ENCODE measurements at regions not wholly inside any gene's neighbourhood (a gene's known extent, or its start where the extent isn't known, plus 50 kb on each side); places are given as distances from the start of the nearest gene placed in this dataset.
A peak's percentile ranks its signal among the peaks of the same experiment; 100 is the strongest.
"Not testable (repeated sequence)": the region's sequence is repeated elsewhere in the genome, so short reads cannot be mapped to it uniquely, and the experiment has no call there.

DNA sequence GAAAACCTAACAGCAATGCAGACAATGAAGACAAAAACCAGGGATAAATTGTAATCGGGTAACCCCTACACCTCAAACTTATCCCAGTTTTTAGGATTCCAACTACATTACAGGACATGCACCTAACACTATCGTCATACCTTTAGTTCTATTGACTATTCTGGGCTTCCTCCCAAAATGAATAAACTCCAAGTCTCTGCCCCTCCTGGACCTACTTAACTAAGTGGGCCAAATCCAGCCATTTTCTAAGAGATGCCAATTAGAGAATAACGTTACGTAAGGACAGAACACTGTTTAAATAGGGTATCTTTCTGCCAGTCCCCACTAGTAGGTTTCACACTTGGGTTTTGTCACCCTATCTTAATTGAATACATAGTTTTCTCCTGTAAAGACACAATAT lies 253.1 kb upstream of the MKLN1 start:
- Mint-ChIP-seq H3K4me1 (peaks cover 61% of the 10 kb centered on the region), H3K27me3 (no peaks in the 10 kb centered on the region), H3K4me3 (no peak overlapping the region), H3K9me3 (no peaks in the 10 kb centered on the region), H3K27ac (peak overlapping the region in 1 of 2 donors; percentile 9)
- ATAC-seq = no peak
- no peak for DNase-seq

- no peak for ATAC-seq
- H3K27ac Mint-ChIP-seq = no peak overlapping the region
- no peaks in the 10 kb centered on the region for H3K27me3 Mint-ChIP-seq
- DNase-seq = no peak
- no peaks in the 10 kb centered on the region for H3K9me3 Mint-ChIP-seq
- H3K4me3 Mint-ChIP-seq = no peak overlapping the region
- H3K4me1 Mint-ChIP-seq = peaks cover 53% of the 10 kb centered on the region
Observed at GRCh38 chr7:131075406-131075805, 252.3 kb upstream of the MKLN1 start.

DNA sequence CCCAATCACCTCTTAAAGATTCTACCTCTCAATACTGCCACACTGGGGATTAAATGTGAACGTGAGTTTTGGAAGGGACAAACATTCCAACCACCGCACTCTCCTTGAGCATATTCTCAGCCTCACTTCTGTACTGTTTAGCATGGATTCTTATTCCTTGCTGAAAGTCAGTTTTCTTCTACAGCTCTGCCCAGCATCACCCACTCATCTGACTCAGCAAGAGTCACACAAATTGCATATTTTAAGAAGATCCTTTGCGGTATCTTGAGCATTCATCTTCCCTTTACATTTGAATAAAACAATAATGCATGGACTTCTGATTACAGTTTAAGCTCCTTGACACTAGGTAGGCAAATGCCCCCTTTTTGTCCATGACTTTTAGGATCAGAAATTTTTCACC lies 251.6 kb upstream of the MKLN1 start:
- no peak overlapping the region for H3K27ac Mint-ChIP-seq
- peaks cover 51% of the 10 kb centered on the region for H3K4me1 Mint-ChIP-seq
- no peak overlapping the region for H3K4me3 Mint-ChIP-seq

GRCh38 chr7:131076711-131077181 lies 250.9 kb upstream of the MKLN1 start:
- ATAC-seq (no peak), DNase-seq (no peak)
- Mint-ChIP-seq H3K4me3 (no peak overlapping the region), H3K4me1 (peaks cover 51% of the 10 kb centered on the region), H3K27me3 (no peaks in the 10 kb centered on the region), H3K27ac (peak overlapping the region in 1 of 2 donors; percentile 67), H3K9me3 (no peaks in the 10 kb centered on the region)

More for the DNA sequence above, 251.6 kb upstream of the MKLN1 start:
- Mint-ChIP-seq H3K27me3 (no peaks in the 10 kb centered on the region), H3K9me3 (no peaks in the 10 kb centered on the region)
- ATAC-seq (no peak), DNase-seq (no peak)

DNA sequence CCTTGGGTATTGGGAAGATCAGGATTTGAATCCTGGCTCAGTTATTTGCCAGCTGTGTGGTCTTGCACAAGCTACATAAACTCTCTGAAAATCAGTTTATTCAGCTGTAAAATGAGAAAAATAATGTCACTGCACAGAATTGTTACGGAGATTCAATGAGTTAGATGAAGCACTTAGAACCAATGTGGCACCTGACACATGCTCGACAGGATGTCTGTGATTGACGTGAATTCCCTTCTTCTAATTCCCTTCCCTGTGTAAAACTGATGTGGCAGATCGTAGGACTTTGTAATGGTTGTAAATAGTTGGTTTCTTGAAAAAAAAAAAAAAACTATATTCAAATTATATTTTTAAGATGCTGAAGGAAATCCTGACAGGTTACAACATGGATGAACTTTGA lies 249.9 kb upstream of the MKLN1 start:
- H3K4me1 Mint-ChIP-seq = peaks cover 51% of the 10 kb centered on the region
- no peak for DNase-seq
- no peak for ATAC-seq

DNA sequence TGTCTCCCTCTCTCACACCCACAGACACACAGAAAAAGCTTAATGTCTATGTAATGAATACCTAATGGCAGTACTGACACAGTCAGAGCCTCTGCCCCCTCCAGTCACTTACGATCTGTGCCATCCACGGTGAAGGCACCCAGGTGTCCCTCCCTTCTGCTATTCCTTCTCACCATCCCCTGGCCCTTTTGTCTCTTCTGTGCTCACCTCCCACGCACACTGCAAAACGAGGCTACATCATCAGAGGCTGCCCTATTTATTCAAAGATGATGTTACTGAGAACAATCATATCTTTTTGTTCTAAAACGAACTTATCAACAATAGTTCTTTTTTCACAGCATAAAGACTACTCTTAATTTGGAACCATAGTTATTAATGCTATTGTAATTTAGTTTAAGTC lies 246.9 kb upstream of the MKLN1 start:
- Mint-ChIP-seq H3K4me3 (no peak overlapping the region), H3K27ac (no peak overlapping the region), H3K9me3 (peaks cover 10 to 11% of the 10 kb centered on the region in 2 donors), H3K4me1 (peaks cover 48% of the 10 kb centered on the region), H3K27me3 (no peaks in the 10 kb centered on the region)
- ATAC-seq (no peak), DNase-seq (no peak)

More for the DNA sequence above, 249.9 kb upstream of the MKLN1 start:
- Mint-ChIP-seq H3K27ac (no peak overlapping the region), H3K27me3 (no peaks in the 10 kb centered on the region), H3K9me3 (no peaks in the 10 kb centered on the region), H3K4me3 (no peak overlapping the region)

DNA sequence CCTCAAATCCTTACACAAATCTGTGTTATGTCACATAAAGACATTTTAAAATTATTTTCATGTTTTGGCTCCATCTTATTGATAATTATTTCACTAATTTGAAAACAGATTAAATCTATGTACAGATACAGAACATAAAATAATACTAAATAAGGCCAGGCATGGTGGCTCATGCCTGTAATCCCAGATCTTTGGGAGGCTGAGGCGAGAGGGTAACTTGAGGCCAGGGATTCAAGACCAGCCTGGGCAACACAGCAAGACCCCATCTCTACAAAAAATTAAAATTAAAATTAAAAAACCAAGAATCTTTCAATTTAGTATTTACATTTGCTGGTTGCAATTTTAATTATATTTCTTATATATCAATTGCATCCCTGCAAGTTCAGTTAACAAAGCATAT lies 246.4 kb upstream of the MKLN1 start:
- H3K4me1 Mint-ChIP-seq = peaks cover 43% of the 10 kb centered on the region

GRCh38 chr7:131083781-131084180 lies 243.9 kb upstream of the MKLN1 start:
- ATAC-seq (no peak), DNase-seq (no peak)
- Mint-ChIP-seq H3K27me3 (no peaks in the 10 kb centered on the region), H3K4me3 (no peak overlapping the region), H3K9me3 (peaks cover 10 to 11% of the 10 kb centered on the region in 2 donors), H3K4me1 (peaks cover 43% of the 10 kb centered on the region), H3K27ac (no peak overlapping the region)

More for the DNA sequence above, 246.4 kb upstream of the MKLN1 start:
- ATAC-seq (no peak), DNase-seq (no peak)
- Mint-ChIP-seq H3K9me3 (peaks cover 10 to 11% of the 10 kb centered on the region in 2 donors), H3K4me3 (no peak overlapping the region), H3K27ac (no peak overlapping the region), H3K27me3 (no peaks in the 10 kb centered on the region)

- peaks cover 10 to 11% of the 10 kb centered on the region in 2 donors for H3K9me3 Mint-ChIP-seq
- H3K4me3 Mint-ChIP-seq, H3K27me3 Mint-ChIP-seq, ATAC-seq, DNase-seq: not testable (repeated sequence)
- peak overlapping the region in 1 of 2 donors; percentile 2 for H3K27ac Mint-ChIP-seq
- H3K4me1 Mint-ChIP-seq = peaks cover 46% of the 10 kb centered on the region
Observed at GRCh38 chr7:131084336-131084735, 243.3 kb upstream of the MKLN1 start.

GRCh38 chr7:131087756-131088658 lies 239.7 kb upstream of the MKLN1 start:
- peaks cover 62% of the 10 kb centered on the region for H3K4me1 Mint-ChIP-seq
- no peak for DNase-seq
- H3K9me3 Mint-ChIP-seq = peaks cover 10 to 11% of the 10 kb centered on the region in 2 donors
- H3K27me3 Mint-ChIP-seq = no peaks in the 10 kb centered on the region
- no peak for ATAC-seq
- peak overlapping the region in 1 of 2 donors; percentile 85 for H3K27ac Mint-ChIP-seq
- H3K4me3 Mint-ChIP-seq = no peak overlapping the region

- Mint-ChIP-seq H3K9me3 (peaks cover 4% of the 10 kb centered on the region in 2 donors), H3K4me3 (no peak overlapping the region), H3K27ac (no peak overlapping the region), H3K4me1 (peaks cover 56% of the 10 kb centered on the region), H3K27me3 (no peaks in the 10 kb centered on the region)
- ATAC-seq (peak; percentile 65), DNase-seq (no peak)
Observed at GRCh38 chr7:131090188-131090587, 237.5 kb upstream of the MKLN1 start.

DNA sequence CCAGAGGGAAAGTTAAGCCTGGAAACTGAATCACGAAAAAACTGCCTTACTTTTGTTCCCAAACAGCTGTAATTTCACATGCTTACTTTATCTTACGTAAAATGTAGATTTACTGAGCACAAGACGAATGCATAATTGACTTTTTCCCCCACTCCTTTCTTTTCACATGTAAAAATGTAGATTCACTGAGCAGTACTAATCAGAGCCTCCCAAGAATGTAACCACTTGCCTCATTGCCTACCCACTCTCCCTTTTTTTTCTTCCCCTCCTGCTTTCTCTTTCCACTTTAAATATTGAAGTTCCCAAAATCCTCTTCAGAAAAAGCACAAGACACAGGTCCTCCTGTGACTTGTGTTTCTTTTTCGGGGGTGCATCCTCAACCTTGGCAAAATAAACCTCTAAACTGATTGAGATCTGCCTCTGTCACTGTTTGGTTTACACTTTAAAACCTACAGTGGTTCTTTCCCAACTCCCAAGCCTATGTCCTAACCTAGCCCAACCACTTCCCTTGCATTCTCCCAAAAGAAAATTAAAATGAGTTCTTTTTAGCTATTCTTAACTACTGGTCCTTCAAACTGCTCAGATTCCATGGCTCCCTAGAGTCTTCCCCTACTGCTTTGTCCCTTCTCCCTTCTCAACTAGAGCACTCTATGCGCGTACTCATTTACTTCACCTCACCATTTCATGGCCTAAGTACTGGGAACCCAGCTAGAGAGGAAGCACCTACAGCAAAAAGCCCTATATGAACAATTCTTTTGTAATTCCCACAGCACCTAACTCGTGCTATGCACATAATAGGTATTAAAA lies 236.6 kb upstream of the MKLN1 start:
- Mint-ChIP-seq H3K9me3 (no peaks in the 10 kb centered on the region), H3K4me3 (no peak overlapping the region), H3K27me3 (no peaks in the 10 kb centered on the region), H3K4me1 (peaks cover 58% of the 10 kb centered on the region), H3K27ac (peak overlapping the region in 1 of 2 donors; percentile 62)
- ATAC-seq = no peak
- DNase-seq = no peak

- Mint-ChIP-seq H3K9me3 (no peaks in the 10 kb centered on the region), H3K27ac (no peak overlapping the region), H3K4me1 (peaks cover 79% of the 10 kb centered on the region), H3K27me3 (no peaks in the 10 kb centered on the region), H3K4me3 (no peak overlapping the region)
- no peak for ATAC-seq
- DNase-seq = no peak
Observed at GRCh38 chr7:131094685-131095084, 233.0 kb upstream of the MKLN1 start.

DNA sequence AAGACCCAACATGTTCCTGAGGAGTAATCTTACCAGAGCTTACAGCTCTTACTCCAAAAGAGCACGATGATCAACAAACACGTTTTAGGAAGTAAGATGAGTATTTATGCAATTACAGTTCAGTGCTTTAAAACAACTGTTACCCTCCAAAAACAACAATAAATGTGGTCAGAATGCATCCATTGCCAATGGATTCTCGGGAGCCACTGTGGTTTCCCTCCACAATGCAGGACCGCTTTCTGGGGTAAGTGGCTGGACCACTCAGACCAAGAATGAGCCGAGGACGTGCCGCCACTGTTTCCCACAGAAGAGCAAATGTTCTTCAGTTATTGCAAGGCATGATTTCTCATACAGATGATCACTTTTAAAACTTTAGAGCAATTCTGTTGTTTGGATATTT lies 232.3 kb upstream of the MKLN1 start:
- Mint-ChIP-seq H3K27ac (no peak overlapping the region), H3K27me3 (no peaks in the 10 kb centered on the region), H3K9me3 (no peaks in the 10 kb centered on the region), H3K4me1 (peaks cover 82% of the 10 kb centered on the region), H3K4me3 (no peak overlapping the region)
- DNase-seq = no peak
- ATAC-seq = no peak

DNA sequence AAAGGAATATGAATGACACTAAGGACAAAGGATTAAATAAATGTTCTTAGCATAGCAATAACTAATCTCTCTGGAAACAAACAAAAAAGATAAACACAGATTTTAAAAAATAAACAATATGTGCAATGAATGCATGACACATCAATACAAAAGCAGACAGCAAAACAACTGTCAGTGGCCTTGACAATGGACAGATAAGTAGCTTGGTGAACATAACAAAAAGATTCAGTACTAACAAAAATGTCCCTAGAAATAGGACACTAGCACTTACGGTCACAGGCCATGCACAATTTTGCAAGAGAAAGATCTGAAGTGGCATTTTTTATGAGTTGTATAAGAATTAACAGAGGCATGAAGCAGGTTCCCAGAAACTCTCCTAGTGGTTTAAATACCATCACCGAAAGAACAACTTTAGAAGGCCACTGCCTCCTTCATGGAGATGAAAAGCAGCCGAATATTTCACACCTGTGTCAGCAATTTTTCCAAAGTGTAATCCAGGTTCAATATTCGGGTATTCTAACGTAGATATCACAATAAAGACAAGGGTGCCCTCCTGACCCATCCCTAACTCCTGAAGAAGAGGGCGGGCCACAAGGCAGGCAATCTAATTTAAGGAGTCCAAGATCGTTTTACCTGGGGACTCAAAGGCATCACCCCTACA lies 231.3 kb upstream of the MKLN1 start:
- DNase-seq (no peak), ATAC-seq (no peak)
- Mint-ChIP-seq H3K27me3 (no peaks in the 10 kb centered on the region), H3K9me3 (no peaks in the 10 kb centered on the region), H3K27ac (no peak overlapping the region), H3K4me1 (peaks cover 83% of the 10 kb centered on the region), H3K4me3 (no peak overlapping the region)
